GM12878 (cell line): ENCODE measurements at regions not wholly inside any gene's neighbourhood (a gene's known extent, or its start where the extent isn't known, plus 50 kb on each side); places are given as distances from the start of the nearest gene placed in this dataset.

ENCODE experiments used
- CTCF ChIP-seq, 3 experiments: IDR thresholded peaks in 2 of 3; conservative IDR thresholded peaks in 1 of 3; 2 replicates each; pipeline ENCODE4 v1.5.1; 2011; ENCODE audit warnings: low read depth in 3 of 3, low read length in 3 of 3, mild to moderate bottlenecking in 3 of 3, control low read depth in 2 of 3, moderate library complexity in 2 of 3, inconsistent platforms in 1 of 3, mixed read lengths in 1 of 3; ENCODE audit not compliant: control insufficient read depth in 2 of 3, insufficient read depth in 1 of 3; ENCODE audit errors: extremely low read depth in 1 of 3
- POLR2A ChIP-seq: IDR thresholded peaks from 2 replicates; pipeline ENCODE4 v1.6.1; 2011; ENCODE audit warnings: low read depth, mild to moderate bottlenecking, low read length
- TF ChIP-seq, protein P1 (sequence below): IDR thresholded peaks from 2 replicates; pipeline ENCODE4 v1.6.1; 2012; ENCODE audit warnings: mild to moderate bottlenecking, low read depth, low read length

GRCh38 chr6:9986273-9986672, 428.6 kb downstream of the TFAP2A start:
- TF ChIP-seq CTCF (IDR thresholded peaks at IDR 0.05 in 2 of 3, conservative IDR thresholded peaks at IDR 0.05 in 1 of 3; ENCODE audit: control insufficient read depth in 2 of 3, extremely low read depth in 1 of 3, insufficient read depth in 1 of 3, low read depth in 3 of 3, low read length in 3 of 3) (no peak), POLR2A (no peak)
- TF ChIP-seq, protein P1, sequence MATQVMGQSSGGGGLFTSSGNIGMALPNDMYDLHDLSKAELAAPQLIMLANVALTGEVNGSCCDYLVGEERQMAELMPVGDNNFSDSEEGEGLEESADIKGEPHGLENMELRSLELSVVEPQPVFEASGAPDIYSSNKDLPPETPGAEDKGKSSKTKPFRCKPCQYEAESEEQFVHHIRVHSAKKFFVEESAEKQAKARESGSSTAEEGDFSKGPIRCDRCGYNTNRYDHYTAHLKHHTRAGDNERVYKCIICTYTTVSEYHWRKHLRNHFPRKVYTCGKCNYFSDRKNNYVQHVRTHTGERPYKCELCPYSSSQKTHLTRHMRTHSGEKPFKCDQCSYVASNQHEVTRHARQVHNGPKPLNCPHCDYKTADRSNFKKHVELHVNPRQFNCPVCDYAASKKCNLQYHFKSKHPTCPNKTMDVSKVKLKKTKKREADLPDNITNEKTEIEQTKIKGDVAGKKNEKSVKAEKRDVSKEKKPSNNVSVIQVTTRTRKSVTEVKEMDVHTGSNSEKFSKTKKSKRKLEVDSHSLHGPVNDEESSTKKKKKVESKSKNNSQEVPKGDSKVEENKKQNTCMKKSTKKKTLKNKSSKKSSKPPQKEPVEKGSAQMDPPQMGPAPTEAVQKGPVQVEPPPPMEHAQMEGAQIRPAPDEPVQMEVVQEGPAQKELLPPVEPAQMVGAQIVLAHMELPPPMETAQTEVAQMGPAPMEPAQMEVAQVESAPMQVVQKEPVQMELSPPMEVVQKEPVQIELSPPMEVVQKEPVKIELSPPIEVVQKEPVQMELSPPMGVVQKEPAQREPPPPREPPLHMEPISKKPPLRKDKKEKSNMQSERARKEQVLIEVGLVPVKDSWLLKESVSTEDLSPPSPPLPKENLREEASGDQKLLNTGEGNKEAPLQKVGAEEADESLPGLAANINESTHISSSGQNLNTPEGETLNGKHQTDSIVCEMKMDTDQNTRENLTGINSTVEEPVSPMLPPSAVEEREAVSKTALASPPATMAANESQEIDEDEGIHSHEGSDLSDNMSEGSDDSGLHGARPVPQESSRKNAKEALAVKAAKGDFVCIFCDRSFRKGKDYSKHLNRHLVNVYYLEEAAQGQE: no peak
